HL-60 (cell line): ENCODE measurements at regions not wholly inside any gene's neighbourhood (a gene's known extent, or its start where the extent isn't known, plus 50 kb on each side); places are given as distances from the start of the nearest gene placed in this dataset.

Source experiments
- CTCF ChIP-seq: IDR thresholded peaks from one replicate; pipeline ENCODE4 v1.5.1; 2011; ENCODE audit warnings: low read length, control low read depth, inconsistent platforms; ENCODE audit not compliant: insufficient read depth
- POLR2AphosphoS5 ChIP-seq: IDR thresholded peaks from 2 replicates; pipeline ENCODE4 v1.6.1; 2012; ENCODE audit warnings: low read depth

- TF ChIP-seq CTCF = no peak
- TF ChIP-seq POLR2AphosphoS5 = no peak
Measured at GRCh38 chr5:172581315-172581714, 59.7 kb upstream of the NEURL1B start.
